GM18508 (cell line): ENCODE measurements at regions not wholly inside any gene's neighbourhood (a gene's known extent, or its start where the extent isn't known, plus 50 kb on each side); places are given as distances from the start of the nearest gene placed in this dataset.
"Not testable (repeated sequence)": the region's sequence is repeated elsewhere in the genome, so short reads cannot be mapped to it uniquely, and the experiment has no call there.

Experiments used
- ATAC-seq: cut with Tn5 transposase; IDR thresholded peaks from one replicate; pipeline ENCODE4 v1.9.1; 2021; ENCODE audit warnings: moderate number of reproducible peaks; ENCODE audit not compliant: insufficient read depth, unreplicated experiment

DNA sequence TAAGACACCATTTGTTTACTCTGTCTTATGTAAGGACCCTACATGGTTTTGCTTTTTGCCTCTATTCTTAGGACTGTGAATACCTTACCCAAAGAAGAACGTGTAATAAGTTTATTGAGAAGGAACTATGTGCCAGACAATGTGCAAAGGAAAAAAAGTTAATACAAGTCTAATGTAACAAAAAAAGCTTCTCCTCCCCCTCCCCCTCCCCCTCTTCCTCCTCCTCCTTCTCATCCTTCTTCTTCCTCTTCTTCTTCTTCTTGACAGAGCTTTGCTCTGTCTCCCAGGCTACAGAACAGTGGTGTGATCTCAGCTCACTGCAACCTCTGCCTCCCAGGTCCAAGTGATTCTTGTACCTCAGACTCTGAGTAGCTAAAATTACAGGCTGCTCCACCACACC lies 50.9 kb upstream of the MITF start:
- no peak for ATAC-seq

DNA sequence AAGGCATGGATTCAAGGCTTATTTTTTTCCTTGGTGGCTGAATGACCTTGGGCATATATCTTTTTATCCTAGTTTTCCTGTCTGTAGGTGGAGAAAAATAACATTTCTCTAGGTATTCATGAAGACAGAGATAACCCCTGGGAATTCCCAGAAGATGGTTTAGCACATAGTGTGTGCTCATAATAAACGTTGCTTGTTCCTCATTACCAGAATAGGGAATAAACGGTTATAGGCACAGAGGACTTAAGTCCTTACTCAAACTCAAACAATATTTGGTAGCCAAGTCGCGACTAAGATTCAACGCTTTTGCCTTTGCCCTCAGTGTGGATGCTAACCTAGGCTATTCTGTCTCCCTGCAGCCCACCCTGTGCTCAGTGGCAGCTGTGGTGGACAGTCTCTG lies 51.6 kb upstream of the MITF start:
- ATAC-seq: no peak

DNA sequence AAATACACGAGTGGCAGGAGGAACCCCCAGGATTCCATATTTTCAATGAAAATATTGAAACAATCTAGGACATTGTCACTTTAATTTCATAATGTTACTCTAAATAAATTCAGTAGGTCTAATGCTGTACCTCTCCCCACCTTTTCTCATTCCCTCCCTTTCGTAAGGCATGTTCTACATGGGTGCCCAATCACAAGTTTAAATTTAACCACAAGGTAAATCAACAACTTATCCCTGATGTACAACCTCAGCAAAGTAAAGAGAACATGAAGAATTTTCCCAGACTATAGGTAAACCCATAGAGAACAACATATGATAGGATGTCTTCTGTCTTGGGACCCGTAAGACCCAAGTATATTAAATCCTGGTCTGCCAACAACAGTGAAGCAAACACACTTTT lies 53.2 kb upstream of the MITF start:
- ATAC-seq: no peak

DNA sequence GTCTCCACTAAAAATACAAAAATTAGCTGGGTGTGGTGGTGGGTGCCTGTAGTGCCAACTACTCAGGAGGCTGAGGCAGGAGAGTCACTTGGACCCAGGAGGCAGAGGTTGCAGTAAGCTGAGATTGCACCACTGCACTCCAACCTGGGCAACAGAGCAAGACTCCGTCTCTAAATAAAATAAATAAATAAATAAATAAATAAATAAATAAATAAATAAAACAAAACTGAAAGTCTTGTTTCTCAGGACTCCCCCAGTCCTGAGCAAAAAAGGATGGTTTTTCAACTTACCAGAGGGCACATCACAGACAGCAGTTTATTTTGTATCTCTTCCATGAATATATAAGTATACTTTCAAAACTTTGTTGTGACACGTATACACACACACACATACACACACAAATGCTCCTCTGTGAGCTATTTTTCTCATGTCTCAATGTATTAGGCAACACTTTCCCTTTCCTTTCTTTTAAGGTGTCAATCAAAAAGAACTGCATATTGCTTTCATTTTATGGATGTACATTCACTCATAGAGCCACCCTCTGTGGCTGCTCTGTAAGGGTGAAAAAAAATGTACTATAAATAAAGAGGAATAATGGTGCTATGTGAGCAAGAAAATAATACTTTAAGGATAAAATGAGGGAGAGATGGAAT lies 54.8 kb upstream of the MITF start:
- no peak for ATAC-seq

DNA sequence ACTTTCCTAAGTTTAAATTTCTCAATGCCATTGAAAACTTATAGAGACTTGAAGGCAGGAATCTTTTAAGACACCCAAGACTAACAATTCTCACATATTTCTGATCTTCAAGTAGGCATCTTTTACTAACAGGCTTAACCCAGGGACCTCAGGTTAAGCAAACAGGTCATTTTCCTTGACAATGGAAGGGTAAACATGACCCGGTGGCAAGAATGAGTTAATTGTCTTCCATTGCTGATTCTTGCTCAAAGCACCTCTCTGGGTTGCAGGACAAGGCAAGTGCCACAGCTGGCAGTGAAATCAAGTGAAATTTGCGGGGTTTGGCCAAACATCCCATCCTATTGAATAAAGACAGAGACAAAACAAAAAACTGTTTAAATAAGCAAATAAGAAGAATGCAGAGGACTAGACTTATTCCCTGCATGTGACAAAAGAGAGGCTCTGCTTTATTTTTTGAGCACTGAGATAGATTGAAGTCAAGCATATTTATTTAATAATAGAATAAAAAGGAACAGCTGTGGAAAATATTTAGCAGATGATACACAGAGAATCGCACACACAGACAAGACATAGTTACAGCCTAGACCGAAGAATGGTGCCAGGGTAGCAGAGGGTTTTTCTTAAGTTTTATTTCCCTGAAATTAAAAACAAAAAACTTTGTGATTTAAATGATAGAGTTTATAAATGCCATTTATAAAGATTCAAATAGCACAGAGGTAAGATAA lies 56.0 kb upstream of the MITF start:
- no peak for ATAC-seq

DNA sequence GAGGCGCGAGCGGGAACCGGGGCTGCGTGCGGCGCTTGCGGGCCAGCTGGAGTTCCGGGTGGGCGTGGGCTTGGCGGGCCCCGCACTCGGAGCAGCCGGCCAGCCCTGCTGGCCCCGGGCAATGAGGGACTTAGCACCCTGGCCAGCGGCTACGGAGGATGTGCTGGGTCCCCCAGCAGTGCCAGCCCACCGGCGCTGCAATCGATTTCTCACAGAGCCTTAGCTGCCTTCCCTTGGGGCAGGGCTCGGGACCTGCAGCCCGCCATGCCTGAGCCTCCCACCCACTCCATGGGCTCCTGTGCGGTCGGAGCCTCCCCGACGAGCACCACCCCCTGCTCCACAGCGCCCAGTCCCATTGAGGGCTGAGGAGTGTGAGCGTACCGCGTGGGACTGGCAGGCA lies 61.8 kb upstream of the MITF start:
- not testable (repeated sequence) for ATAC-seq

DNA sequence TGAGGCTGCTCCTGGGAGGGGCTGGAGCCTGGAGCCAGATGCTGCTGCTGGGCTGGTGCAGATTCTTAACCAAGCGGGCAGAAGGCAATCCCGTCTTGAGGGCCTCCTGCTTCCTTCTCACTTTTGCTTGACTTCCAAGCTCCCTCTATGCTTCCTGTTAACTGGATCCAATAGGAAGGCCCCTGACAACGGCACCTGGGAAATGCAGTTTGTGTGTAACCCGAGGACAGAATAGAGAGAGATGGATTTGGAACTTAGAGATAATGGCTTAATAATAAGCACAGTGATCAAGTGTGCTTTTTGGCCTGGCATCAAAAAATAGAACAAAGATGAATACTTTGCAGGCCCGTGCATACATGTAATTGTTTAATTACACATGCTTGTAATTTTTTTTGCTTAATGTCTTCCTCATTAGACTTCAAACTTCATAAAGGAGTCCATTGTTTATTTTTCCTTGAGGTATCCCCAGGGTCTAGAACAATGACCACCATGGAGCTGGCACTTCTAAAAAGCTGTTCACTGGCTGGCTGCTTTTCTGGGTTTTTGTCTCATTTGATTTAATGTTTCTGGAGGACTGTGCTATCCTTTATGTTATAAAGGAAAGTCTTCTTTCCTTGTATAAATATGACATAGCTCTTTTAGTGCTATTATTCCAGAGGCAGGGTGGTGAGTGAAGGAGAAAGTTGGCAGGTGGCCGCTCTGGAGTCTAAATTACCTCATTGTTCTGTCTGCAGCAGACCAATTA lies 63.3 kb upstream of the MITF start:
- ATAC-seq: no peak

DNA sequence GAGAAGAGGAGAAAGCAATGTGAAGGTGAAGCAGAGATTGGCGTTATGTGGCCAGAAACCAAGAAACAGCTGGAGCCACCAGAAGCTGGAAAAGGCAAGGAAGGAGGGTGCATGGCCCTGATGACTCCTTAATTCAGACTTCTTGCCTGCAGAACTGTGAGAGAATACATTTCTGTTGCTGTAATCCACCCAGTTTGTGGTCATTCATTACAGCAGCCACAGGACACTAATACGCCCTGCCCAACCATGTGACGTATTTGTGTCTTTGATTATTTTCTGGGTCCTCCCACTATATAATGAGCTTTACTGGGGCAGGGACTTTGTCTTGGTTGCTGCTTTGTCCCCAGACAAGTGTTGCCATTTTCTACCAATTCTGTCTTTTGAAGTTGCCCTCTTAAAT lies 64.5 kb upstream of the MITF start:
- no peak for ATAC-seq

DNA sequence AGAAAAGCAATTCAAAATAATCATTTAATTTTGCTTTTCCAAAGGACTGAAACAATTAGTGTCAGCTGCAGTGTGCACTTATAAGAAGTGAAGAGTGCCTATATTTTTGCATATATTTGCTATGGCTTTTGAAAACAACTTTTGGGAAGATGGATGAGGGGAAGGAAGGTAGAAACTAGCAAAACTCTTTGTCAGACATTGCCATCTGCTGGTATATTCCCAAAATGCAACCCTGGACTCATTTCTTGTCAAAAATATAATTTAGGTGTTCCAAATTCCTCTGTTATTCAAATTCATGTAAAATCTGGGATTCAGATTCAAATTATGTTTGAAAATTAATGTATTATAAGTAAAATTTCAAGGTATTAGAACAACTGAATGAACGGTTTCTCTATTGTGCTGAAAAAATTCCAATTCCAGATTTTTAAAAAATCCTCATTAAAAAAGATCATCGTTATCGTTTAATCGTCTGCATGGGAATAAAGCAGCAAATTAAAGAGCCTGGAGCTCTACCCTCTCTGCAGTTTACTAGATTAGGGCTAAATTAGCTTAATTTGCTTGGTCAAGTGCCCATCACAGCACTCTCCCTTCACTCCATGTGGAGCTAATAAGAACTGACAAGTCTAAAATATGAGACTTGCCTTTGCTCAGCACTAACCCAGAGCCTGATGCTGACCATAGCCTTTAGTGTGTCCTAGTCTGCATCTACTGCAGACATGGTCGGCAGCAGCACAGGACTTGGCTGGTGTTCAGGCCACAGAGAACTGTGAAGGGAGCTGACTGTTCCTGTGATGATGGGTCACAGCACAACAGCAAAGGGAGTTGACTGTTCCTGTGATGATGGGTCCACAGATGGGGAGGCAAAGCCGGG lies 67.9 kb upstream of the MITF start:
- ATAC-seq: no peak

DNA sequence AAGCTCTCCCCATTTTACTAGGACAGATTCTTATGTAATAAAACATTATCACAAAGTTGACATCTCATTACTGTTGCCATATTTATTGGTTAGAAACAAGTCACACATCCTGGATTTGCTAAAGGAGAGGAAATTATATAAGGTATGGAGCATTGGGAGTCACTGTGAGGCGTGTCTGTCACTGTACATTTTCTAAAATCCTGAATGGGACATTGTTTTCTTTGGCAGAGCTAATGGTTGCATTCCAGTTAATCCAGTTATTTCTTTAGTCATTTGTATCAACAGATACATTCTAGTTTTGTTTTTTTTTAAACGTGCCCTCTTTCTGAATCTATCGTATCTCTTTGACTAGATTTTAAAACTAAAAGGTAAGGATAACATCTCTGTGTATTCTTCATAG lies 70.2 kb upstream of the MITF start:
- ATAC-seq: no peak

DNA sequence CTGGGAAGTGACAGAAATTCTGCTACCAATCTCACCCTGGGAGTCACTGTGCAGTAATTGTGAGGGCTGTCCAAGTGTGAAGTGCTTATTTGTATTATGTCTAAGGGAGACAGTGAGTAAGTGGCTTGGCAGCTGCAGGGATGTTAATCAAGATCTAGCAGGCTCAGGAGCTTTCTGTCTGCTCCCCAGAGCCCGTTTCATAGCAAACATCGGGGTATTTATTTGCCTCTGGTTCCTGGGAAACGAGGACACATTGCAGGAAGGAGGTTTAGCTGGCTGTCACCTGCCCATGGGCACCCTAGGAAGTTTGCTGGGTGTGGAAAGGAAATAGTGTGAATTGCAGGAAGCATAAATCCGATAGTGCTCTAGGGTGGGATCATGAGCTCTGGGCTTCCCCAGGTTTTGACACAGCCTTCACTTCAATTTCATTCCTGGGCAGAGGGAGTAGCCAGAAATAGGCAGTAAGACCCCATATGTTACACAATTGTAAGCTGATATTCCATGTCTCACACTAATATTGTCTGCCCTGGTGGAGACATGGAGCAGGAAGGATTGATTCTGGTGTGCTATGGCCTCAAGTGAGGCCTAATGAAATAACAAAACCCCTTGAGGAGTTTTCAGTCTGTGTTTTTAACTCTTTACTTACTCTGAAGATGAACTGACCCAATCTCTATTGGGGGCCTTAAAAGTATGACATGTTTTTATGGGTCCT lies 74.1 kb upstream of the MITF start:
- ATAC-seq: no peak

DNA sequence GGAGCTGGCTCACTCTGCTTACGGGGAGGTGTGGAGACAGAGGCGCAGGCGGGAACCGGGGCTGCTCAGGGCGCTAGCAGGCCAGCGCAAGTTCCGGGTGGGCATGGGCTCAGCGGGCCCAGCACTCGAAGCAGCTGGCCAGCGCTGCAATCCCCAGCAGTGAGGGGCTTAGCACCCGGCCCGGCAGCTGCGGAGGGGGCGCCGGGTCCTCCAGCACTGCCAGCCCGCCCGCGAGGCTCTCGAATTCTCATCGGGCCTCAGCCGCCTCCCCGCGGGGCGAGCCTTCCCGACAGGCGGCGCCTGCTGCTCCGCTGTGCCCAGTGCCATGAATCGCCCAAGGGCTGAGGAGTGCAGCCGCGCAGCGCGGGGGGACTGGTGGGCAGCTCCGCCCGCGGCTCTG lies 78.6 kb upstream of the MITF start:
- ATAC-seq: no peak

DNA sequence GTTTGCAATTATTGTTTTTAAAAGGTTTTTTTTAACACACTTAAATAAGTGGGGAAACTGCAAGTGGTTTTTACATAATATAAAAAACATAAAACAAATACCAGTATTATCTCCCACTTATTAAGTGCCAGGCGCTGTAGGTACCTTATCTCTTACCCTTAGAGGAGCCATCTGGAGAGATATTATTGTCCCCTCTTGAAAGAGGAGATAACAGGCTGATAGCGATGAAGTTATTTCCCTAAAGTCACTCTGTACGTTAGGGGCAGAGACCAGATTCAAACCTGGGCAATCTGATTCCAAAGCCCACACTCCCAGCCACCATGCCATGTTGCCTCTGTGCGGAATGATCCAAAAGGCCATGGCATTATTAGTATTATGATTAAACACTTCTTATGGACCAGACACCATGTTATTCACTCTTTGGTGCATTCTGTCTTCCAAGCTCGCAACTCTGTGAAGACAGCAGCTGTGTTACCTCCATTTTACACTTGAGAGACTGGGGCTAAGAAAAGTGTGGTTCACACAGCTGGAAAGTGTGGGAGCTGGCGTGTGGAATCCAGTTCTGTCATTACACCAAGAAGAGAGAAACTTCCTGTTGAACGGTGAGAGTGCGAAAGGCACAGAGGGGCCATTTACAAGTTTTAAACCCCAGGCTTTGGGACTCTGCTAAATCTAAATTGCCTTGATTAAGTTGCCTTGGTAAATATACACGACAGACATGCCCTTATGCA lies 79.9 kb upstream of the MITF start:
- no peak for ATAC-seq

DNA sequence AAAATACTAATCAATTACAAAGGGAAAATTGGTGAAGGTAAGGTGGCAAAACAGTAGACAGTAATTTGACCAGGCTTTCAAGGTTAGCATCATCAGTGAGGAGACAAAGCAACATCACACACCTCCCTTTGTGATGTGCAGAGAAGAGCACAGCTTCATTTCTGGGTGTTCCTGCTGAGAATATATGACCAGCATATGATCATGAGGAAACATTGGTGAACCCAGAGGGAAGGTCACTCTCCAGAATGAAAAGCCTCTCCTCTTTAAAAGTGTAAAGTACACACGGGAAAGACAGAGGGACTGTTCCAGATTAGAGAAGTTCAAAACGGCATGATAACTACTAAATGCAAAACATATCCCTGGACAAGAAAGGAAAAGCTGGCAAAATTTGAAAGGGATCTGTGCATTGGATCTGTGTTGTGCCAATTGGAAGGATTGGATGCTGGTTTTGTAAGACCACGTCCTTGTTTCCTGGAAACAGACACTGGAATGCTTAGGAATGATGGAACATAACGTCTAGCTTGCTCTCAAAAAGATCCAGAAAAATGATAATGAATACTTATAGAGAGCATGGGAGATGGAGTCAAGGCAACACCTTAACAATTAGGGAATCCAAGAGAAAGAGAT lies 80.6 kb upstream of the MITF start:
- no peak for ATAC-seq

DNA sequence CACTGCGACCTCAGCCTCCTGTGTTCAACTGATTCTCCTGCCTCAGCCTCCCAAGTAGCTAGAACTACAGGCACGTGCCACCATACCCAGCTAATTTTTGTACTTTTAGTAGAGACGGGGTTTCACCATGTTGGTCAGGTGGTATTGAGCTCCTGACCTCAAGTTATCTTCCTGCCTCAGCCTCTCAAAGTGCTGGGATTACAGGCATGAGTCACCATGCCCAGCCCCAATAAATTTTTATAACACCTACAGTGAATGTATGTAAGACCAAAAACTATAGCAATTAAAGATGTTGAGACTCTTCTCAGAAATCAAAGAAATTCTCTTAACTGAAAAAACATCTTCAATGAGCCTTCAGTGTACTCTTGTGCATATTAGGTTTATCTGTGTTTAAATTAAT lies 82.2 kb upstream of the MITF start:
- not testable (repeated sequence) for ATAC-seq

DNA sequence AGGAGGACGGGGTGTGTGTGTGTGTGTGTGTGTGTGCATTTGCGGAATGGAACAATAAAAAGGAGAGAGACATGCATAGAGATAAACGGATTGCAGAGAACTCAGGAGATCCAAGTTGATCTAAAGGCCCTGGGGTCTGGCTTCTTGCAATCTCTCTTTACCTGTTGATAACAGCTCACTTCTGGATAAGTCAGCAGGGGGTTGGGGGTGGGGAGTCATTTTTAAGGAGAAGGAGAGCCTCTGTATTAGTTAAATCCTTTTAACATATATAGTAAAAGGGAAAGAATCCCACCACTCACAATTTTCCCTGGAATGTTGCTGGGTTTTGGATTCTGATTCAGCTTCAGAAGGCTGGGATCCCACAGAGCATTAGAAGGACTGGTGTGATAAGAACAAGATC lies 87.5 kb upstream of the MITF start:
- ATAC-seq: no peak

DNA sequence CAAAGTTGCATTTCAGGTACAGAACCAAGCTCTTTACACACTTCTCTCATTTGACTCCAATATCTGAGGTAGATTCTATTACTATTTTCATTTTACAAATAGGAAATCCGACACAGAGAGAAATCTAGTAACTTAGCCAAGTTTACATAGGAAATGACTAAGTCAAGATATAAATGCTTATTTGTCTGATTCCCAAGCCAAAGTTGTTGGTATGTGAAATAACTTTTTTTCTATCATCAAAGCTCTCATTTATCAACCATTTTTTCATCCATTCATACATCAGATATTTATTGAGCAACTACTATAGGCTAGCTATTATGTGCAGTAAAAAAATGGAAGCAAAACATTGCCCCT lies 89.2 kb upstream of the MITF start:
- no peak for ATAC-seq

DNA sequence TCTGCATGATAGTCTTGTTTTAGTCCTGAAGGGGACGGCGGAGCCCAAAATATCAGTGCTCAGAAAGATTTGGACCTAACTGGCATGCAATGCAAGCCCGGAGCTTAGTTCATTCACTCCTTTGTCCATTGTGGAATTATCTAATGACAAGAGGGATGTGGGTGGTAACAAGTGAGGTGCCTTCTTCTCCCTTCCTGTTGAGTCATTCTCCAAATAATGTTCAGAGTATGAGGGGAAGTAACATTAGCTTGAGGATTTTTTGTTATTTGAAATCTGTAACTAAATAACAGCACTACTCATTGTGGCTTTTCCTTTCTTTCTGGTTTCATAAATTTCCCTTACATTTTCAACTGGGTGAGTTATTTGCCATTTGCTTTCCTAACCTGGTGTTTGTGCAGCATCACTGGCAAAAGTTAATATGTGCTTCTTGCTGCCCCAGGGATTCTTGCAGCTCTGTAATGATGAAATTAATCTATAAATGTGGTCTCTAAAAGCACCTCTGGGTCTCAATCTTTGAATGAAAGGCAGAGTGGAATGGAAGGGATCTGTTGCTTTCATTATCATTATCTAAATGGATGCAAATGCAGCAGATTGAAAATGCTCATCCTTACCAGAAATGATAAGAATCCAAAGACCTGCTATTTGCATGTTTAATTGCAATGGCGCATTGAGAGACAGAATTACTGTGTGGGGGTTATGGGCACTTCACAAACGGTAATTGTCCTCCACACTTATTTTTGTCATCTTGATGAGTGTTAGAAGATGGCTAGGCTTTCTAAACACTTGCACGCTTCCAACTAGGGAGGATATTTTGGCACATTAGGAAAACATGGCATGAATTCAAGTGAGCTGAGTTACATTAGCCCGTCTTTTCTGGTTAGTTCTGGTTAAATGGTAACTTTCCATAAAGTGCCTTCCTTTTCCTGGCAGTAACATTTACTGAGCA lies 89.9 kb upstream of the MITF start:
- ATAC-seq: no peak
